Smooth muscle cell (in vitro differentiated cells): ENCODE measurements at regions not wholly inside any gene's neighbourhood (a gene's known extent, or its start where the extent isn't known, plus 50 kb on each side); places are given as distances from the start of the nearest gene placed in this dataset.

Experiments used
- DNase-seq: peaks from one replicate; lab custom pipeline; 2025; ENCODE audit not compliant: unreplicated experiment; lab: John Stamatoyannopoulos, UW
- H2AFZ ChIP-seq: fragments of 200-600 bp; sonication (generic); 2 replicates; pipeline ENCODE4 v1.6.0; 2016; ENCODE audit warnings: antibody characterized with exemption, low read depth, mild to moderate bottlenecking
- H3F3A ChIP-seq: fragments of 200-600 bp; sonication (generic); 2 replicates; pipeline ENCODE4 v1.6.0; 2017; ENCODE audit warnings: antibody characterized with exemption, low read depth
- H3K27ac ChIP-seq: fragments of 200-600 bp; sonication (generic); 2 replicates; pipeline ENCODE4 v1.5.1; 2016; ENCODE audit warnings: low read depth, mild to moderate bottlenecking
- H3K27me3 ChIP-seq: fragments of 200-600 bp; sonication (generic); 2 replicates; pipeline ENCODE4 v1.6.1; 2016; ENCODE audit warnings: low read depth, mild to moderate bottlenecking
- H3K36me3 ChIP-seq: fragments of 200-600 bp; sonication (generic); 2 replicates; pipeline ENCODE4 v1.5.1; 2016; ENCODE audit warnings: low read depth
- H3K4me1 ChIP-seq: fragments of 200-600 bp; sonication (generic); 2 replicates; pipeline ENCODE4 v1.5.1; 2016; ENCODE audit warnings: low read depth
- H3K4me2 ChIP-seq: fragments of 200-600 bp; sonication (generic); 2 replicates; pipeline ENCODE4 v1.6.0; 2016; ENCODE audit warnings: mild to moderate bottlenecking
- H3K4me3 ChIP-seq: fragments of 200-600 bp; sonication (generic); 2 replicates; pipeline ENCODE4 v1.5.1; 2016; ENCODE audit warnings: mild to moderate bottlenecking
- H3K79me2 ChIP-seq: fragments of 200-600 bp; sonication (generic); 2 replicates; pipeline ENCODE4 v1.6.0; 2016; ENCODE audit warnings: low read depth, mild to moderate bottlenecking
- H3K9ac ChIP-seq: fragments of 200-600 bp; sonication (generic); 2 replicates; pipeline ENCODE4 v1.6.0; 2016; ENCODE audit warnings: low read depth
- H3K9me3 ChIP-seq: fragments of 200-600 bp; sonication (generic); replicated peaks from 2 replicates; pipeline ENCODE4 v1.5.1; 2016; ENCODE audit warnings: low read depth
- H4K20me1 ChIP-seq: fragments of 200-600 bp; sonication (generic); 2 replicates; pipeline ENCODE4 v1.6.0; 2016; ENCODE audit warnings: low read depth
- WGBS: methylation state at CpG from one replicate; pipeline ENCODE4 v1.1.7; 2016; ENCODE audit warnings: low lambda C conversion rate; 5-methylcytosine and 5-hydroxymethylcytosine counted together
- TF ChIP-seq, protein P1 (sequence below): fragments of 200-600 bp; sonication (generic); IDR thresholded peaks from 2 replicates; pipeline ENCODE4 v1.5.1; 2017; ENCODE audit warnings: borderline replicate concordance, mild to moderate bottlenecking, antibody characterized with exemption; ENCODE audit not compliant: insufficient read depth, poor library complexity, severe bottlenecking

GRCh38 chr2:180370511-180371205 lies 363.6 kb upstream of the CWC22 start:
- no peaks in the 10 kb centered on the region for H3K79me2 ChIP-seq
- no peaks in the 10 kb centered on the region for H3K9me3 ChIP-seq
- no peaks in the 10 kb centered on the region for H3F3A ChIP-seq
- TF ChIP-seq, protein P1, sequence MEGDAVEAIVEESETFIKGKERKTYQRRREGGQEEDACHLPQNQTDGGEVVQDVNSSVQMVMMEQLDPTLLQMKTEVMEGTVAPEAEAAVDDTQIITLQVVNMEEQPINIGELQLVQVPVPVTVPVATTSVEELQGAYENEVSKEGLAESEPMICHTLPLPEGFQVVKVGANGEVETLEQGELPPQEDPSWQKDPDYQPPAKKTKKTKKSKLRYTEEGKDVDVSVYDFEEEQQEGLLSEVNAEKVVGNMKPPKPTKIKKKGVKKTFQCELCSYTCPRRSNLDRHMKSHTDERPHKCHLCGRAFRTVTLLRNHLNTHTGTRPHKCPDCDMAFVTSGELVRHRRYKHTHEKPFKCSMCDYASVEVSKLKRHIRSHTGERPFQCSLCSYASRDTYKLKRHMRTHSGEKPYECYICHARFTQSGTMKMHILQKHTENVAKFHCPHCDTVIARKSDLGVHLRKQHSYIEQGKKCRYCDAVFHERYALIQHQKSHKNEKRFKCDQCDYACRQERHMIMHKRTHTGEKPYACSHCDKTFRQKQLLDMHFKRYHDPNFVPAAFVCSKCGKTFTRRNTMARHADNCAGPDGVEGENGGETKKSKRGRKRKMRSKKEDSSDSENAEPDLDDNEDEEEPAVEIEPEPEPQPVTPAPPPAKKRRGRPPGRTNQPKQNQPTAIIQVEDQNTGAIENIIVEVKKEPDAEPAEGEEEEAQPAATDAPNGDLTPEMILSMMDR = no peak
- H3K4me3 ChIP-seq = no peak overlapping the region
- no peak overlapping the region for H3K4me2 ChIP-seq
- H2AFZ ChIP-seq = no peak overlapping the region
- H3K4me1 ChIP-seq = no peaks in the 10 kb centered on the region
- WGBS = 97% methylated on average over 2 of the region's 2 CpGs
- no peak for DNase-seq
- no peak overlapping the region for H3K27ac ChIP-seq
- no peaks in the 10 kb centered on the region for H4K20me1 ChIP-seq
- H3K27me3 ChIP-seq = no peaks in the 10 kb centered on the region
- no peaks in the 10 kb centered on the region for H3K36me3 ChIP-seq
- no peak overlapping the region for H3K9ac ChIP-seq

DNA sequence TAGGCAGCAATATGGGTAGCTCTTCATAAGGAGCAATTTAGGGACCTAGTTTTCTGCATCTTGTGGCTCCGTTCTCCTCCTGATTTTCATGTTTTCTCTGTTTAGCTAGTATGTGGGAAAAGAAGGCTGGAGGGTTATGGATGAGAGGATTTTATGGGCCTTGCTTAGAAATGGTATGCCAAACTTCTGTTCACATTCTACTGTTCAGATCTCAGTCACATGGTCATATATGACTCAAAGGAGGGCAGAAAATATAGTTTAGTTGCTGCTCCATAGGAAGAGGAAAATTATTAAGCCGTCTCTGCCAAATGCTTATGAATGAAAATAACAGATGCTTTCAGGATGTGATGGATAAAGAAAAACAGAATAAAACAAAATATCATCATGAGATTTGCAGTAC lies 361.8 kb upstream of the CWC22 start:
- Histone ChIP-seq H3K9me3 (no peaks in the 10 kb centered on the region), H3F3A (no peaks in the 10 kb centered on the region), H3K36me3 (no peaks in the 10 kb centered on the region), H3K4me3 (no peak overlapping the region), H4K20me1 (no peaks in the 10 kb centered on the region), H3K79me2 (no peaks in the 10 kb centered on the region), H3K27me3 (no peaks in the 10 kb centered on the region), H3K9ac (no peak overlapping the region), H3K4me1 (no peaks in the 10 kb centered on the region), H3K4me2 (no peak overlapping the region), H2AFZ (no peak overlapping the region), H3K27ac (no peak overlapping the region)
- 47% methylated on average over 2 of the region's 2 CpGs for WGBS
- TF ChIP-seq, protein P1 = no peak
- DNase-seq = no peak

- Histone ChIP-seq H3K79me2 (no peaks in the 10 kb centered on the region), H3K36me3 (no peaks in the 10 kb centered on the region), H3K27ac (no peak overlapping the region), H3K4me2 (no peak overlapping the region), H3K9ac (no peak overlapping the region), H4K20me1 (no peaks in the 10 kb centered on the region), H2AFZ (no peak overlapping the region), H3K9me3 (no peaks in the 10 kb centered on the region), H3K27me3 (no peaks in the 10 kb centered on the region), H3K4me3 (no peak overlapping the region), H3F3A (no peaks in the 10 kb centered on the region), H3K4me1 (no peaks in the 10 kb centered on the region)
- no peak for DNase-seq
- TF ChIP-seq, protein P1 = no peak
These were observed 360.7 kb upstream of the CWC22 start for GRCh38 chr2:180367815-180368214.

- Histone ChIP-seq H3F3A (no peaks in the 10 kb centered on the region), H3K4me1 (no peaks in the 10 kb centered on the region), H3K36me3 (no peaks in the 10 kb centered on the region), H4K20me1 (no peaks in the 10 kb centered on the region), H3K9ac (no peak overlapping the region), H3K27me3 (no peaks in the 10 kb centered on the region), H3K79me2 (no peaks in the 10 kb centered on the region), H2AFZ (no peak overlapping the region), H3K27ac (no peak overlapping the region), H3K9me3 (no peaks in the 10 kb centered on the region), H3K4me3 (no peak overlapping the region), H3K4me2 (no peak overlapping the region)
- DNase-seq = no peak
- TF ChIP-seq, protein P1 = no peak
These were observed 359.4 kb upstream of the CWC22 start for GRCh38 chr2:180366481-180366880.
